ENCODE measurements at regions not wholly inside any gene's neighbourhood (a gene's known extent, or its start where the extent isn't known, plus 50 kb on each side); places are given as distances from the start of the nearest gene placed in this dataset.

- WGBS, 4 donors, result 75 to 89% (median 86%) methylated on average over 7 of the region's 7 CpGs
- TF ChIP-seq CTCF (IDR thresholded peaks at IDR 0.05) (no peak), POLR2A (IDR thresholded peaks at IDR 0.05) (no peak)
- intact Hi-C loops (cut with DNase I), result no loop called here
These were observed 365.0 kb downstream of the MN1 start for GRCh38 chr22:27436591-27436990.

GRCh38 chr22:27437570-27437969 is 364.0 kb downstream of the MN1 start:
- no peak for DNase-seq
- Histone ChIP-seq H3K27me3 (no peaks in the 10 kb centered on the region), H3K36me3 (replicated peaks in 1 of 2) (no peaks in the 10 kb centered on the region), H3K9me3 (replicated peaks in 1 of 3) (no peaks in the 10 kb centered on the region), H3K4me1 (replicated peaks in 1 of 2) (no peaks in the 10 kb centered on the region), H3K4me3 (no peak overlapping the region), H3K27ac (no peak overlapping the region)
- intact Hi-C loops (cut with DNase I), result no loop called here
- 70 to 81% (median 78%) methylated on average over 3 to 4 of the region's 4 CpGs for WGBS, 4 donors
- no peak for TF ChIP-seq CTCF (IDR thresholded peaks at IDR 0.05)
- no peak for TF ChIP-seq POLR2A (IDR thresholded peaks at IDR 0.05)

More at GRCh38 chr22:27436591-27436990, 365.0 kb downstream of the MN1 start:
- H3K9me3 ChIP-seq (replicated peaks in 1 of 3), result peaks cover 0 to 7% (median 0%) of the 10 kb centered on the region in 3 donors
- no peaks in the 10 kb centered on the region for H3K4me1 ChIP-seq (replicated peaks in 1 of 2)
- no peak overlapping the region for H3K27ac ChIP-seq
- H3K4me3 ChIP-seq, result no peak overlapping the region
- no peaks in the 10 kb centered on the region for H3K27me3 ChIP-seq
- no peaks in the 10 kb centered on the region for H3K36me3 ChIP-seq (replicated peaks in 1 of 2)
- no peak for DNase-seq

- no peak overlapping the region for H3K4me3 ChIP-seq
- 20 to 37% (median 24%) methylated on average over 13 to 22 of the region's 22 CpGs for WGBS, 4 donors
- DNase-seq, result peak in 5 of 7 donors; percentile 19 to 53 (median 24)
- TF ChIP-seq POLR2A (IDR thresholded peaks at IDR 0.05) (no peak), CTCF (IDR thresholded peaks at IDR 0.05) (no peak)
- no peaks in the 10 kb centered on the region for H3K27me3 ChIP-seq
- H3K27ac ChIP-seq, result no peak overlapping the region
- intact Hi-C loops (cut with DNase I), result no loop called here
- no peaks in the 10 kb centered on the region for H3K36me3 ChIP-seq (replicated peaks in 1 of 2)
- H3K4me1 ChIP-seq (replicated peaks in 1 of 2), result no peaks in the 10 kb centered on the region
- no peaks in the 10 kb centered on the region for H3K9me3 ChIP-seq (replicated peaks in 1 of 3)
These were observed 363.1 kb downstream of the MN1 start for GRCh38 chr22:27438271-27438980.

GRCh38 chr22:27439131-27439530 is 362.4 kb downstream of the MN1 start:
- Histone ChIP-seq H3K4me3 (no peak overlapping the region), H3K9me3 (replicated peaks in 1 of 3) (no peaks in the 10 kb centered on the region), H3K4me1 (replicated peaks in 1 of 2) (no peaks in the 10 kb centered on the region), H3K27ac (no peak overlapping the region), H3K36me3 (replicated peaks in 1 of 2) (no peaks in the 10 kb centered on the region), H3K27me3 (no peaks in the 10 kb centered on the region)
- intact Hi-C loops (cut with DNase I), result no loop called here
- WGBS, 4 donors, result 59 to 64% (median 61%) methylated on average over 4 of the region's 4 CpGs
- TF ChIP-seq CTCF (IDR thresholded peaks at IDR 0.05) (no peak), POLR2A (IDR thresholded peaks at IDR 0.05) (no peak)
- DNase-seq, result no peak

Measured in adrenal gland (tissue), 9 donors.